ENCODE measurements at regions not wholly inside any gene's neighbourhood (a gene's known extent, or its start where the extent isn't known, plus 50 kb on each side); places are given as distances from the start of the nearest gene placed in this dataset.

- TF ChIP-seq CTCF (conservative IDR thresholded peaks at IDR 0.05; ENCODE audit: low read depth, low read length) = no peak
- no peak for TF ChIP-seq EZH2phosphoT487 (IDR thresholded peaks at IDR 0.05; ENCODE audit: borderline replicate concordance, low read length)
- TF ChIP-seq EZH2 (IDR thresholded peaks at IDR 0.05; ENCODE audit: low read length, unreplicated experiment) = no peak
Measured at GRCh38 chr1:95383111-95383510, 149.1 kb downstream of the RWDD3 start.
